ENCODE measurements at regions not wholly inside any gene's neighbourhood (a gene's known extent, or its start where the extent isn't known, plus 50 kb on each side); places are given as distances from the start of the nearest gene placed in this dataset.

DNA sequence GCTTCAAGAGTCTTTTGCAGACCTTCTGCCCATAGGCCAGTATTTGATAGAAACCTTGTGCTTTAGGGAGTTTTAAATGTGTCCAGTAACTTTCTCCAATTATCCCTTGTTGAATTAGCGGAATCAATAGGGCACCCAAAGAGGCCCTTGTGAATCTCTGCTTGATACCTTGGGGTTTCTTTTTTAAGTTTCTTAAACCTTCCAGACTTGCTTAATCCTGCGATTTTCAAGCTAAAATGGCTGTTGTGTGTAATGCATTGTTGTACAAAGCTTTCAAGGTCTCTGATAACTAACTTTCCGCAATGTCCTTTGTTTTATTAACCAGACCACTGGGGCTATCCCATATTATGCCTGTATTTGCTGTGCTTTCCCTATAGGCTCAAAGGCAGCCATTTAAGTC is 577.4 kb upstream of the RORB start:
- no peak for DNase-seq (ENCODE audit: low spot score)
- no peak for TF ChIP-seq EZH2phosphoT487 (IDR thresholded peaks at IDR 0.05; ENCODE audit: unreplicated experiment)
- TF ChIP-seq ZNF114 (CRISPR knock-in tag; IDR thresholded peaks at IDR 0.05), result no peak
- no peak for TF ChIP-seq ZNF331 (CRISPR knock-in tag; IDR thresholded peaks at IDR 0.05; ENCODE audit: low read depth)
- TF ChIP-seq, protein P1, sequence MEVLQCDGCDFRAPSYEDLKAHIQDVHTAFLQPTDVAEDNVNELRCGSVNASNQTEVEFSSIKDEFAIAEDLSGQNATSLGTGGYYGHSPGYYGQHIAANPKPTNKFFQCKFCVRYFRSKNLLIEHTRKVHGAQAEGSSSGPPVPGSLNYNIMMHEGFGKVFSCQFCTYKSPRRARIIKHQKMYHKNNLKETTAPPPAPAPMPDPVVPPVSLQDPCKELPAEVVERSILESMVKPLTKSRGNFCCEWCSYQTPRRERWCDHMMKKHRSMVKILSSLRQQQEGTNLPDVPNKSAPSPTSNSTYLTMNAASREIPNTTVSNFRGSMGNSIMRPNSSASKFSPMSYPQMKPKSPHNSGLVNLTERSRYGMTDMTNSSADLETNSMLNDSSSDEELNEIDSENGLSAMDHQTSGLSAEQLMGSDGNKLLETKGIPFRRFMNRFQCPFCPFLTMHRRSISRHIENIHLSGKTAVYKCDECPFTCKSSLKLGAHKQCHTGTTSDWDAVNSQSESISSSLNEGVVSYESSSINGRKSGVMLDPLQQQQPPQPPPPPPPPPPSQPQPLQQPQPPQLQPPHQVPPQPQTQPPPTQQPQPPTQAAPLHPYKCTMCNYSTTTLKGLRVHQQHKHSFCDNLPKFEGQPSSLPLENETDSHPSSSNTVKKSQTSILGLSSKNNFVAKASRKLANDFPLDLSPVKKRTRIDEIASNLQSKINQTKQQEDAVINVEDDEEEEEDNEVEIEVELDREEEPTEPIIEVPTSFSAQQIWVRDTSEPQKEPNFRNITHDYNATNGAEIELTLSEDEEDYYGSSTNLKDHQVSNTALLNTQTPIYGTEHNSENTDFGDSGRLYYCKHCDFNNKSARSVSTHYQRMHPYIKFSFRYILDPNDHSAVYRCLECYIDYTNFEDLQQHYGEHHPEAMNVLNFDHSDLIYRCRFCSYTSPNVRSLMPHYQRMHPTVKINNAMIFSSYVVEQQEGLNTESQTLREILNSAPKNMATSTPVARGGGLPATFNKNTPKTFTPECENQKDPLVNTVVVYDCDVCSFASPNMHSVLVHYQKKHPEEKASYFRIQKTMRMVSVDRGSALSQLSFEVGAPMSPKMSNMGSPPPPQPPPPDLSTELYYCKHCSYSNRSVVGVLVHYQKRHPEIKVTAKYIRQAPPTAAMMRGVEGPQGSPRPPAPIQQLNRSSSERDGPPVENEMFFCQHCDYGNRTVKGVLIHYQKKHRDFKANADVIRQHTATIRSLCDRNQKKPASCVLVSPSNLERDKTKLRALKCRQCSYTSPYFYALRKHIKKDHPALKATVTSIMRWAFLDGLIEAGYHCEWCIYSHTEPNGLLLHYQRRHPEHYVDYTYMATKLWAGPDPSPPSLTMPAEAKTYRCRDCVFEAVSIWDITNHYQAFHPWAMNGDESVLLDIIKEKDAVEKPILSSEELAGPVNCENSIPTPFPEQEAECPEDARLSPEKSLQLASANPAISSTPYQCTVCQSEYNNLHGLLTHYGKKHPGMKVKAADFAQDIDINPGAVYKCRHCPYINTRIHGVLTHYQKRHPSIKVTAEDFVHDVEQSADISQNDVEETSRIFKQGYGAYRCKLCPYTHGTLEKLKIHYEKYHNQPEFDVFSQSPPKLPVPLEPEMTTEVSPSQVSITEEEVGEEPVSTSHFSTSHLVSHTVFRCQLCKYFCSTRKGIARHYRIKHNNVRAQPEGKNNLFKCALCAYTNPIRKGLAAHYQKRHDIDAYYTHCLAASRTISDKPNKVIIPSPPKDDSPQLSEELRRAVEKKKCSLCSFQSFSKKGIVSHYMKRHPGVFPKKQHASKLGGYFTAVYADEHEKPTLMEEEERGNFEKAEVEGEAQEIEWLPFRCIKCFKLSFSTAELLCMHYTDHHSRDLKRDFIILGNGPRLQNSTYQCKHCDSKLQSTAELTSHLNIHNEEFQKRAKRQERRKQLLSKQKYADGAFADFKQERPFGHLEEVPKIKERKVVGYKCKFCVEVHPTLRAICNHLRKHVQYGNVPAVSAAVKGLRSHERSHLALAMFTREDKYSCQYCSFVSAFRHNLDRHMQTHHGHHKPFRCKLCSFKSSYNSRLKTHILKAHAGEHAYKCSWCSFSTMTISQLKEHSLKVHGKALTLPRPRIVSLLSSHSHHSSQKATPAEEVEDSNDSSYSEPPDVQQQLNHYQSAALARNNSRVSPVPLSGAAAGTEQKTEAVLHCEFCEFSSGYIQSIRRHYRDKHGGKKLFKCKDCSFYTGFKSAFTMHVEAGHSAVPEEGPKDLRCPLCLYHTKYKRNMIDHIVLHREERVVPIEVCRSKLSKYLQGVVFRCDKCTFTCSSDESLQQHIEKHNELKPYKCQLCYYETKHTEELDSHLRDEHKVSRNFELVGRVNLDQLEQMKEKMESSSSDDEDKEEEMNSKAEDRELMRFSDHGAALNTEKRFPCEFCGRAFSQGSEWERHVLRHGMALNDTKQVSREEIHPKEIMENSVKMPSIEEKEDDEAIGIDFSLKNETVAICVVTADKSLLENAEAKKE (CRISPR knock-in tag; IDR thresholded peaks at IDR 0.05), result no peak
- TF ChIP-seq NANOG (IDR thresholded peaks at IDR 0.05; ENCODE audit: borderline replicate concordance), result no peak
- TF ChIP-seq STAT1 (IDR thresholded peaks at IDR 0.05; ENCODE audit: unreplicated experiment), result no peak
- TF ChIP-seq, protein P2, sequence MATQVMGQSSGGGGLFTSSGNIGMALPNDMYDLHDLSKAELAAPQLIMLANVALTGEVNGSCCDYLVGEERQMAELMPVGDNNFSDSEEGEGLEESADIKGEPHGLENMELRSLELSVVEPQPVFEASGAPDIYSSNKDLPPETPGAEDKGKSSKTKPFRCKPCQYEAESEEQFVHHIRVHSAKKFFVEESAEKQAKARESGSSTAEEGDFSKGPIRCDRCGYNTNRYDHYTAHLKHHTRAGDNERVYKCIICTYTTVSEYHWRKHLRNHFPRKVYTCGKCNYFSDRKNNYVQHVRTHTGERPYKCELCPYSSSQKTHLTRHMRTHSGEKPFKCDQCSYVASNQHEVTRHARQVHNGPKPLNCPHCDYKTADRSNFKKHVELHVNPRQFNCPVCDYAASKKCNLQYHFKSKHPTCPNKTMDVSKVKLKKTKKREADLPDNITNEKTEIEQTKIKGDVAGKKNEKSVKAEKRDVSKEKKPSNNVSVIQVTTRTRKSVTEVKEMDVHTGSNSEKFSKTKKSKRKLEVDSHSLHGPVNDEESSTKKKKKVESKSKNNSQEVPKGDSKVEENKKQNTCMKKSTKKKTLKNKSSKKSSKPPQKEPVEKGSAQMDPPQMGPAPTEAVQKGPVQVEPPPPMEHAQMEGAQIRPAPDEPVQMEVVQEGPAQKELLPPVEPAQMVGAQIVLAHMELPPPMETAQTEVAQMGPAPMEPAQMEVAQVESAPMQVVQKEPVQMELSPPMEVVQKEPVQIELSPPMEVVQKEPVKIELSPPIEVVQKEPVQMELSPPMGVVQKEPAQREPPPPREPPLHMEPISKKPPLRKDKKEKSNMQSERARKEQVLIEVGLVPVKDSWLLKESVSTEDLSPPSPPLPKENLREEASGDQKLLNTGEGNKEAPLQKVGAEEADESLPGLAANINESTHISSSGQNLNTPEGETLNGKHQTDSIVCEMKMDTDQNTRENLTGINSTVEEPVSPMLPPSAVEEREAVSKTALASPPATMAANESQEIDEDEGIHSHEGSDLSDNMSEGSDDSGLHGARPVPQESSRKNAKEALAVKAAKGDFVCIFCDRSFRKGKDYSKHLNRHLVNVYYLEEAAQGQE (IDR thresholded peaks at IDR 0.05; ENCODE audit: unreplicated experiment), result no peak
- no peak for TF ChIP-seq POLR2AphosphoS5 (IDR thresholded peaks at IDR 0.05; ENCODE audit: low read depth)
- Mint-ChIP-seq H3K4me1 (peaks cover 17% of the 10 kb centered on the region; the same call in 2 of the 3 replicates), H3K27me3 (ENCODE audit: insufficient read depth, low read depth, poor library complexity) (peaks cover under 1% of the 10 kb centered on the region), H3K27ac (no peak overlapping the region), H3K4me3 (no peak overlapping the region), H3K9me3 (no peaks in the 10 kb centered on the region), H3K36me3 (ENCODE audit: low read depth) (peaks cover 4% of the 10 kb centered on the region; the same call in 2 of the 3 replicates)
- Histone ChIP-seq H3K9me2 (ENCODE audit: insufficient read depth) (no peaks in the 10 kb centered on the region), H3F3A (replicated peaks; ENCODE audit: low read depth) (no peaks in the 10 kb centered on the region), H3K4me3 (no peak overlapping the region), H3K27ac (ENCODE audit: low read depth) (no peak overlapping the region), H3K36me3 (ENCODE audit: insufficient read depth) (no peaks in the 10 kb centered on the region), H3K4me2 (no peak overlapping the region), H3K27me3 (ENCODE audit: insufficient read depth) (no peaks in the 10 kb centered on the region), H4K20me1 (replicated peaks; ENCODE audit: insufficient read depth) (no peaks in the 10 kb centered on the region), H3K4me1 (ENCODE audit: insufficient read depth) (peaks cover 12% of the 10 kb centered on the region; the same call in 1 of the 2 replicates), H2AFZ (0 out of 2 replicates have a peak overlapping the region, but pooled peaks have one; percentile 2), H3K79me2 (replicated peaks; ENCODE audit: insufficient read depth) (no peaks in the 10 kb centered on the region)
- no peak for ATAC-seq
